ENCODE measurements at regions not wholly inside any gene's neighbourhood (a gene's known extent, or its start where the extent isn't known, plus 50 kb on each side); places are given as distances from the start of the nearest gene placed in this dataset.

DNA sequence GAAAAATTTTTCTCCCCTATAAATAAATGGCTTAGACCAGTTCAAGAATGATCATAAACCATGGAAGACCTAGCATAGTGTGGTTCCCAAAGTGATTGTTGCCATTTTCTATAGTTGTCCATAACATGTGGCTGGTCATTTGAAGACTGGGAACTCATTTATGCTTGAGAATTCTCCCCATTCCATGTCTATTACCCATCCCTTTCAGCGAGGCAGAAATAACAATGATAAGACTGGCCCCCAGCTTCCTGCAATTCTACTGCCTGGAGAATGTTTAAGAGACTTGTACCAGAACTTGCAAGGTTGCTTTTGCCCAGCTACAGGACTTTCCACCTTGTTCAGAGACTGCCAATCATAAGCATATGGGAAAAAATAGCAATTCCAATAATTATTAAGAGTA lies 146.5 kb upstream of the CDH11 start (continued):
- TF ChIP-seq, protein P1, sequence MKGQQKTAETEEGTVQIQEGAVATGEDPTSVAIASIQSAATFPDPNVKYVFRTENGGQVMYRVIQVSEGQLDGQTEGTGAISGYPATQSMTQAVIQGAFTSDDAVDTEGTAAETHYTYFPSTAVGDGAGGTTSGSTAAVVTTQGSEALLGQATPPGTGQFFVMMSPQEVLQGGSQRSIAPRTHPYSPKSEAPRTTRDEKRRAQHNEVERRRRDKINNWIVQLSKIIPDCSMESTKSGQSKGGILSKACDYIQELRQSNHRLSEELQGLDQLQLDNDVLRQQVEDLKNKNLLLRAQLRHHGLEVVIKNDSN (CRISPR knock-in tag; IDR thresholded peaks at IDR 0.05): no peak

DNA sequence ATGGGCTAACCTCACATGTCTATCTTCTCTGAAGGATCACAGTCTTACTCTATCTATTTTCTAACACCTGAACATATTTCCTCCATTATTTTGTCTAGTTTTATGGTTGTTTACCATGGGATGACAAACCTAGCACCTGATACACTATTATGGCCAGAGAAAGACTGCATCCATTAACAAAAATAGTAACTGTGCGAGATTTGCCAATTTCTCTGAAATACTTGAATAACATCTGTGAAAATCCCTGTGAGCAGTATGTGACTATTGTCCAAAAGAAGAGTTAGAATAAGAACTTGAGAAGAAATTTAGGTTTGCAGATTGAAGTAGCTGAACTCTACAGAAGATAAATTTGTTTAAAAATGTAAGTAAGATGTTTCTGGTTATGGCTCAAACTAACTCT lies 142.0 kb upstream of the CDH11 start:
- TF ChIP-seq NFE2L1 (CRISPR knock-in tag; IDR thresholded peaks at IDR 0.05) (no peak), HMGA2 (CRISPR knock-in tag; IDR thresholded peaks at IDR 0.05) (no peak), FOXP1 (CRISPR knock-in tag; IDR thresholded peaks at IDR 0.05; ENCODE audit: borderline replicate concordance) (no peak), KAT7 (CRISPR knock-in tag; IDR thresholded peaks at IDR 0.05; ENCODE audit: borderline replicate concordance) (no peak), SMAD4 (CRISPR knock-in tag; IDR thresholded peaks at IDR 0.05) (no peak), SOX15 (CRISPR knock-in tag; IDR thresholded peaks at IDR 0.05) (no peak), TP53 (CRISPR knock-in tag; IDR thresholded peaks at IDR 0.05) (no peak), TEAD1 (CRISPR knock-in tag; IDR thresholded peaks at IDR 0.05) (no peak), JUN (CRISPR knock-in tag; IDR thresholded peaks at IDR 0.05) (no peak)
- TF ChIP-seq, protein P2, sequence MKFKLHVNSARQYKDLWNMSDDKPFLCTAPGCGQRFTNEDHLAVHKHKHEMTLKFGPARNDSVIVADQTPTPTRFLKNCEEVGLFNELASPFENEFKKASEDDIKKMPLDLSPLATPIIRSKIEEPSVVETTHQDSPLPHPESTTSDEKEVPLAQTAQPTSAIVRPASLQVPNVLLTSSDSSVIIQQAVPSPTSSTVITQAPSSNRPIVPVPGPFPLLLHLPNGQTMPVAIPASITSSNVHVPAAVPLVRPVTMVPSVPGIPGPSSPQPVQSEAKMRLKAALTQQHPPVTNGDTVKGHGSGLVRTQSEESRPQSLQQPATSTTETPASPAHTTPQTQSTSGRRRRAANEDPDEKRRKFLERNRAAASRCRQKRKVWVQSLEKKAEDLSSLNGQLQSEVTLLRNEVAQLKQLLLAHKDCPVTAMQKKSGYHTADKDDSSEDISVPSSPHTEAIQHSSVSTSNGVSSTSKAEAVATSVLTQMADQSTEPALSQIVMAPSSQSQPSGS (CRISPR knock-in tag; IDR thresholded peaks at IDR 0.05; ENCODE audit: borderline replicate concordance, low read depth): no peak
- TF ChIP-seq, protein P3, sequence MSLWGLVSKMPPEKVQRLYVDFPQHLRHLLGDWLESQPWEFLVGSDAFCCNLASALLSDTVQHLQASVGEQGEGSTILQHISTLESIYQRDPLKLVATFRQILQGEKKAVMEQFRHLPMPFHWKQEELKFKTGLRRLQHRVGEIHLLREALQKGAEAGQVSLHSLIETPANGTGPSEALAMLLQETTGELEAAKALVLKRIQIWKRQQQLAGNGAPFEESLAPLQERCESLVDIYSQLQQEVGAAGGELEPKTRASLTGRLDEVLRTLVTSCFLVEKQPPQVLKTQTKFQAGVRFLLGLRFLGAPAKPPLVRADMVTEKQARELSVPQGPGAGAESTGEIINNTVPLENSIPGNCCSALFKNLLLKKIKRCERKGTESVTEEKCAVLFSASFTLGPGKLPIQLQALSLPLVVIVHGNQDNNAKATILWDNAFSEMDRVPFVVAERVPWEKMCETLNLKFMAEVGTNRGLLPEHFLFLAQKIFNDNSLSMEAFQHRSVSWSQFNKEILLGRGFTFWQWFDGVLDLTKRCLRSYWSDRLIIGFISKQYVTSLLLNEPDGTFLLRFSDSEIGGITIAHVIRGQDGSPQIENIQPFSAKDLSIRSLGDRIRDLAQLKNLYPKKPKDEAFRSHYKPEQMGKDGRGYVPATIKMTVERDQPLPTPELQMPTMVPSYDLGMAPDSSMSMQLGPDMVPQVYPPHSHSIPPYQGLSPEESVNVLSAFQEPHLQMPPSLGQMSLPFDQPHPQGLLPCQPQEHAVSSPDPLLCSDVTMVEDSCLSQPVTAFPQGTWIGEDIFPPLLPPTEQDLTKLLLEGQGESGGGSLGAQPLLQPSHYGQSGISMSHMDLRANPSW (CRISPR knock-in tag; conservative IDR thresholded peaks at IDR 0.05; ENCODE audit: low read depth): no peak
- TF ChIP-seq, protein P4, sequence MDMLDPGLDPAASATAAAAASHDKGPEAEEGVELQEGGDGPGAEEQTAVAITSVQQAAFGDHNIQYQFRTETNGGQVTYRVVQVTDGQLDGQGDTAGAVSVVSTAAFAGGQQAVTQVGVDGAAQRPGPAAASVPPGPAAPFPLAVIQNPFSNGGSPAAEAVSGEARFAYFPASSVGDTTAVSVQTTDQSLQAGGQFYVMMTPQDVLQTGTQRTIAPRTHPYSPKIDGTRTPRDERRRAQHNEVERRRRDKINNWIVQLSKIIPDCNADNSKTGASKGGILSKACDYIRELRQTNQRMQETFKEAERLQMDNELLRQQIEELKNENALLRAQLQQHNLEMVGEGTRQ (CRISPR knock-in tag; IDR thresholded peaks at IDR 0.05): no peak
- Mint-ChIP-seq H3K27ac (no peak overlapping the region), H3K4me1 (no peaks in the 10 kb centered on the region), H3K4me3 (no peak overlapping the region), H3K9me3 (peaks cover 4% of the 10 kb centered on the region; the same call in 1 of the 2 replicates), H3K27me3 (ENCODE audit: low read depth) (no peaks in the 10 kb centered on the region), H3K36me3 (no peaks in the 10 kb centered on the region)
- no peak for ATAC-seq
- ChIA-PET CTCF (no interaction called here), POLR2A (no interaction called here)
- no peak for DNase-seq (ENCODE audit: low spot score)

DNA sequence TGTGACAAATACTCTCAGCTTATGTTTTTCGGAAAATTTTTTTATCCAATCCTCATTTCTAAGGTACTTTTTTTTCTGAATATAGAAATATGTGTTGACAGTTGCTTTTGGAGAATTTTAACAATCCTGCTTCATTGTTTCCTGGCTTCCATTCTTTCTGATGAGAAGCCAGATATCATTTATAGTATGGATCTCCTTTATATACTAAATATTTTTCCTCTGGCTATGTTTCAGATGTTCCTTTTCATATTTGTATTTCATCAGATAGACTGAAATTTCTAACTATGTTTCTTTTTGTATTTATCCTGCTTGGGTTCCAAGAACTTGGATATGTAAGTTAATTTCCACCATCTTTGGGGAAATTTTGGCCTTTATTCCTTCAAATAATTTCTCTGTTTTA lies 138.9 kb upstream of the CDH11 start:
- TF ChIP-seq NFATC4 (CRISPR knock-in tag; IDR thresholded peaks at IDR 0.05) (no peak), ETV6 (CRISPR knock-in tag; IDR thresholded peaks at IDR 0.05) (no peak), ELF4 (CRISPR knock-in tag; IDR thresholded peaks at IDR 0.05; ENCODE audit: low read depth) (no peak), JUN (CRISPR knock-in tag; IDR thresholded peaks at IDR 0.05) (no peak), ZNF416 (CRISPR knock-in tag; IDR thresholded peaks at IDR 0.05) (no peak)
- TF ChIP-seq, protein P5, sequence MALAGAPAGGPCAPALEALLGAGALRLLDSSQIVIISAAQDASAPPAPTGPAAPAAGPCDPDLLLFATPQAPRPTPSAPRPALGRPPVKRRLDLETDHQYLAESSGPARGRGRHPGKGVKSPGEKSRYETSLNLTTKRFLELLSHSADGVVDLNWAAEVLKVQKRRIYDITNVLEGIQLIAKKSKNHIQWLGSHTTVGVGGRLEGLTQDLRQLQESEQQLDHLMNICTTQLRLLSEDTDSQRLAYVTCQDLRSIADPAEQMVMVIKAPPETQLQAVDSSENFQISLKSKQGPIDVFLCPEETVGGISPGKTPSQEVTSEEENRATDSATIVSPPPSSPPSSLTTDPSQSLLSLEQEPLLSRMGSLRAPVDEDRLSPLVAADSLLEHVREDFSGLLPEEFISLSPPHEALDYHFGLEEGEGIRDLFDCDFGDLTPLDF (CRISPR knock-in tag; IDR thresholded peaks at IDR 0.05): no peak
- TF ChIP-seq, protein P6, sequence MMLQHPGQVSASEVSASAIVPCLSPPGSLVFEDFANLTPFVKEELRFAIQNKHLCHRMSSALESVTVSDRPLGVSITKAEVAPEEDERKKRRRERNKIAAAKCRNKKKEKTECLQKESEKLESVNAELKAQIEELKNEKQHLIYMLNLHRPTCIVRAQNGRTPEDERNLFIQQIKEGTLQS (CRISPR knock-in tag; conservative IDR thresholded peaks at IDR 0.05): no peak
- TF ChIP-seq, protein P7, sequence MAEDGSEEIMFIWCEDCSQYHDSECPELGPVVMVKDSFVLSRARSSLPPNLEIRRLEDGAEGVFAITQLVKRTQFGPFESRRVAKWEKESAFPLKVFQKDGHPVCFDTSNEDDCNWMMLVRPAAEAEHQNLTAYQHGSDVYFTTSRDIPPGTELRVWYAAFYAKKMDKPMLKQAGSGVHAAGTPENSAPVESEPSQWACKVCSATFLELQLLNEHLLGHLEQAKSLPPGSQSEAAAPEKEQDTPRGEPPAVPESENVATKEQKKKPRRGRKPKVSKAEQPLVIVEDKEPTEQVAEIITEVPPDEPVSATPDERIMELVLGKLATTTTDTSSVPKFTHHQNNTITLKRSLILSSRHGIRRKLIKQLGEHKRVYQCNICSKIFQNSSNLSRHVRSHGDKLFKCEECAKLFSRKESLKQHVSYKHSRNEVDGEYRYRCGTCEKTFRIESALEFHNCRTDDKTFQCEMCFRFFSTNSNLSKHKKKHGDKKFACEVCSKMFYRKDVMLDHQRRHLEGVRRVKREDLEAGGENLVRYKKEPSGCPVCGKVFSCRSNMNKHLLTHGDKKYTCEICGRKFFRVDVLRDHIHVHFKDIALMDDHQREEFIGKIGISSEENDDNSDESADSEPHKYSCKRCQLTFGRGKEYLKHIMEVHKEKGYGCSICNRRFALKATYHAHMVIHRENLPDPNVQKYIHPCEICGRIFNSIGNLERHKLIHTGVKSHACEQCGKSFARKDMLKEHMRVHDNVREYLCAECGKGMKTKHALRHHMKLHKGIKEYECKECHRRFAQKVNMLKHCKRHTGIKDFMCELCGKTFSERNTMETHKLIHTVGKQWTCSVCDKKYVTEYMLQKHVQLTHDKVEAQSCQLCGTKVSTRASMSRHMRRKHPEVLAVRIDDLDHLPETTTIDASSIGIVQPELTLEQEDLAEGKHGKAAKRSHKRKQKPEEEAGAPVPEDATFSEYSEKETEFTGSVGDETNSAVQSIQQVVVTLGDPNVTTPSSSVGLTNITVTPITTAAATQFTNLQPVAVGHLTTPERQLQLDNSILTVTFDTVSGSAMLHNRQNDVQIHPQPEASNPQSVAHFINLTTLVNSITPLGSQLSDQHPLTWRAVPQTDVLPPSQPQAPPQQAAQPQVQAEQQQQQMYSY (CRISPR knock-in tag; IDR thresholded peaks at IDR 0.05): no peak
- no peak overlapping the region for H3K4me3 Mint-ChIP-seq
- no peak for ATAC-seq
- no peaks in the 10 kb centered on the region for H3K36me3 Mint-ChIP-seq
- H3K4me1 Mint-ChIP-seq: no peaks in the 10 kb centered on the region
- peaks cover 4% of the 10 kb centered on the region; the same call in 1 of the 2 replicates for H3K9me3 Mint-ChIP-seq
- ChIA-PET CTCF (no interaction called here), POLR2A (no interaction called here)
- DNase-seq (ENCODE audit: low spot score): no peak
- H3K27me3 Mint-ChIP-seq (ENCODE audit: low read depth): no peaks in the 10 kb centered on the region
- H3K27ac Mint-ChIP-seq: no peak overlapping the region

All from WTC11 (cell line).